H9 (cell line): ENCODE measurements at regions not wholly inside any gene's neighbourhood (a gene's known extent, or its start where the extent isn't known, plus 50 kb on each side); places are given as distances from the start of the nearest gene placed in this dataset.

Source experiments
- DNase-seq: peaks from one replicate; pipeline ENCODE4 v3.0.0-alpha.2; 2017
- H2AFZ ChIP-seq: one replicate; pipeline ENCODE4 v1.6.1; 2013; ENCODE audit warnings: mild to moderate bottlenecking, low read length, control low read depth, moderate library complexity
- H2AK5ac ChIP-seq: 2 replicates; pipeline ENCODE4 v1.6.1; 2013; ENCODE audit warnings: low read length, control low read depth, mixed read lengths; ENCODE audit not compliant: insufficient read length
- H2BK120ac ChIP-seq: one replicate; pipeline ENCODE4 v1.6.1; 2013; ENCODE audit warnings: low read depth, mild to moderate bottlenecking, low read length, control low read depth, inconsistent platforms; ENCODE audit not compliant: poor library complexity, severe bottlenecking
- H2BK12ac ChIP-seq: 2 replicates; pipeline ENCODE4 v1.6.1; 2013; ENCODE audit warnings: low read length, control low read depth, mixed read lengths, low read depth; ENCODE audit not compliant: insufficient read length
- H2BK15ac ChIP-seq: 2 replicates; pipeline ENCODE4 v1.6.1; 2013; ENCODE audit warnings: low read depth, low read length, control low read depth
- H2BK20ac ChIP-seq: one replicate; pipeline ENCODE4 v1.6.1; 2013; ENCODE audit warnings: low read depth, mild to moderate bottlenecking, low read length, control low read depth, inconsistent platforms; ENCODE audit not compliant: poor library complexity, severe bottlenecking
- H2BK5ac ChIP-seq: 2 replicates; pipeline ENCODE4 v1.6.1; 2013; ENCODE audit warnings: low read length, control low read depth, mixed read lengths; ENCODE audit not compliant: insufficient read length
- H3K14ac ChIP-seq: 2 replicates; pipeline ENCODE4 v1.6.1; 2013; ENCODE audit warnings: low read length, control low read depth; ENCODE audit not compliant: insufficient read depth
- H3K18ac ChIP-seq: 2 replicates; pipeline ENCODE4 v1.6.1; 2013; ENCODE audit warnings: low read depth, mild to moderate bottlenecking, mixed read lengths, low read length, control low read depth; ENCODE audit not compliant: insufficient read length
- H3K23ac ChIP-seq: 2 replicates; pipeline ENCODE4 v1.6.1; 2013; ENCODE audit warnings: low read length, control low read depth, mixed read lengths, low read depth; ENCODE audit not compliant: insufficient read length
- H3K23me2 ChIP-seq: 2 replicates; pipeline ENCODE4 v1.6.1; 2013; ENCODE audit warnings: low read depth, mild to moderate bottlenecking, mixed read lengths, low read length, control low read depth; ENCODE audit not compliant: insufficient read length, poor library complexity, severe bottlenecking
- H3K27ac ChIP-seq: 2 replicates; pipeline ENCODE4 v1.5.1; 2013; ENCODE audit warnings: low read length, control low read depth, mixed read lengths, low read depth; ENCODE audit not compliant: insufficient read length
- H3K27me3 ChIP-seq: 2 replicates; pipeline ENCODE4 v1.6.1; 2013; ENCODE audit warnings: low read length, control low read depth, inconsistent platforms; ENCODE audit not compliant: insufficient read depth
- H3K4ac ChIP-seq: 2 replicates; pipeline ENCODE4 v1.6.1; 2013; ENCODE audit warnings: low read depth, mild to moderate bottlenecking, control low read depth, inconsistent platforms, low read length, moderate library complexity
- H3K4me1 ChIP-seq: 2 replicates; pipeline ENCODE4 v1.6.1; 2013; ENCODE audit warnings: low read length, control low read depth, inconsistent platforms; ENCODE audit not compliant: insufficient read depth
- H3K4me2 ChIP-seq: 2 replicates; pipeline ENCODE4 v1.6.1; 2013; ENCODE audit warnings: low read length, control low read depth, mixed read lengths; ENCODE audit not compliant: insufficient read length, insufficient read depth
- H3K56ac ChIP-seq: 2 replicates; pipeline ENCODE4 v1.6.1; 2013; ENCODE audit warnings: low read depth, mild to moderate bottlenecking, mixed read lengths, low read length, control low read depth; ENCODE audit not compliant: insufficient read length
- H3K79me1 ChIP-seq: 2 replicates; pipeline ENCODE4 v1.6.1; 2013; ENCODE audit warnings: low read depth, mild to moderate bottlenecking, moderate library complexity, low read length, control low read depth, inconsistent platforms; ENCODE audit not compliant: insufficient read depth, poor library complexity, severe bottlenecking
- H3K79me2 ChIP-seq: 2 replicates; pipeline ENCODE4 v1.6.1; 2013; ENCODE audit warnings: low read length, control low read depth, inconsistent platforms; ENCODE audit not compliant: insufficient read depth
- H3K9ac ChIP-seq: 2 replicates; pipeline ENCODE4 v1.6.1; 2013; ENCODE audit warnings: low read length, control low read depth, mixed read lengths; ENCODE audit not compliant: insufficient read length; ENCODE audit errors: extremely low read depth
- H3K9me3 ChIP-seq: one replicate; pipeline ENCODE4 v1.6.1; 2013; ENCODE audit warnings: low read depth, low read length, inconsistent platforms; ENCODE audit not compliant: control insufficient read depth
- H3T11ph ChIP-seq: one replicate; pipeline ENCODE4 v1.6.1; 2013; ENCODE audit warnings: mild to moderate bottlenecking, low read length, control low read depth, inconsistent platforms
- H4K20me1 ChIP-seq: one replicate; pipeline ENCODE4 v1.6.1; 2013; ENCODE audit not compliant: control insufficient read depth, insufficient read length, insufficient read depth
- H4K5ac ChIP-seq: 2 replicates; pipeline ENCODE4 v1.6.1; 2013; ENCODE audit warnings: low read depth, mild to moderate bottlenecking, mixed read lengths, low read length, control low read depth; ENCODE audit not compliant: insufficient read length
- H4K8ac ChIP-seq: replicated peaks from 2 replicates; pipeline ENCODE4 v1.6.1; 2013; ENCODE audit warnings: low read length, control low read depth, mixed read lengths, low read depth; ENCODE audit not compliant: insufficient read length
- H4K91ac ChIP-seq: 2 replicates; pipeline ENCODE4 v1.6.1; 2013; ENCODE audit warnings: low read depth, mild to moderate bottlenecking, moderate library complexity, mixed read lengths, low read length, control low read depth; ENCODE audit not compliant: insufficient read length
- H3K27ac Mint-ChIP-seq, 3 experiments: 2 replicates in 2 of 3; 3 replicates in 1 of 3; pipeline ENCODE4 v1.8.0; 2020 to 2021; ENCODE audit warnings: mixed read lengths in 3 of 3, mild to moderate bottlenecking in 1 of 3, moderate library complexity in 1 of 3
- H3K27me3 Mint-ChIP-seq: 2 replicates; pipeline ENCODE4 v1.8.0; 2021; ENCODE audit warnings: low read depth, mild to moderate bottlenecking, moderate library complexity, mixed read lengths
- H3K36me3 Mint-ChIP-seq, 3 experiments: 2 replicates in 2 of 3; 3 replicates in 1 of 3; pipeline ENCODE4 v1.8.0; 2020 to 2021; ENCODE audit warnings: low read depth in 3 of 3, mixed read lengths in 3 of 3; ENCODE audit not compliant: insufficient read depth in 1 of 3
- H3K4me1 Mint-ChIP-seq, 2 experiments: 2 replicates each; pipeline ENCODE4 v1.8.0; 2020; ENCODE audit warnings: mixed read lengths in 2 of 2
- H3K4me3 Mint-ChIP-seq, 2 experiments: 2 replicates in 1 of 2; 3 replicates in 1 of 2; pipeline ENCODE4 v1.8.0; 2020 to 2021; ENCODE audit warnings: mild to moderate bottlenecking in 2 of 2, mixed read lengths in 2 of 2, moderate library complexity in 1 of 2
- H3K9me3 Mint-ChIP-seq, 2 experiments: 2 replicates in 1 of 2; 3 replicates in 1 of 2; pipeline ENCODE4 v1.8.0; 2020; ENCODE audit warnings: mild to moderate bottlenecking in 2 of 2, mixed read lengths in 2 of 2, moderate library complexity in 1 of 2
- CTCF ChIP-seq: fragments of 200-600 bp; sonication (generic); conservative IDR thresholded peaks from 3 replicates; pipeline ENCODE4 v1.8.0; 2021; ENCODE audit warnings: antibody characterized with exemption, mild to moderate bottlenecking
- WGBS: extraction: QIAGEN DNeasy Blood & Tissue Kit; methylation state at CpG from one replicate; pipeline ENCODE4 v1.1.7; 2013; ENCODE audit warnings: missing lambda C conversion rate, low lambda C conversion rate, mixed read lengths; ENCODE audit not compliant: insufficient read length; ENCODE audit errors: extremely low coverage; 5-methylcytosine and 5-hydroxymethylcytosine counted together

- no peak overlapping the region for H3K27ac Mint-ChIP-seq
- no peak overlapping the region for H3K18ac ChIP-seq
- H3T11ph ChIP-seq, result no peak overlapping the region
- H3K4me1 ChIP-seq, result no peaks in the 10 kb centered on the region; the same call in 1 of the 2 replicates
- H4K5ac ChIP-seq, result no peak overlapping the region
- H3K4me1 Mint-ChIP-seq, result peaks cover 3 to 6% of the 10 kb centered on the region in 2 experiments; a peak in 2 of 4 replicates
- no peak overlapping the region for H4K91ac ChIP-seq
- no peaks in the 10 kb centered on the region for H3K79me1 ChIP-seq
- H3K27me3 ChIP-seq, result no peaks in the 10 kb centered on the region
- no peak overlapping the region for H2BK20ac ChIP-seq
- H2AK5ac ChIP-seq, result no peak overlapping the region
- H2BK12ac ChIP-seq, result no peak overlapping the region
- no peak for TF ChIP-seq CTCF
- no peak overlapping the region for H3K27ac ChIP-seq
- H4K20me1 ChIP-seq, result no peaks in the 10 kb centered on the region
- H3K9me3 ChIP-seq, result no peaks in the 10 kb centered on the region
- H3K14ac ChIP-seq, result no peak overlapping the region
- H3K36me3 Mint-ChIP-seq, result no peaks in the 10 kb centered on the region
- no peak overlapping the region for H2AFZ ChIP-seq
- no peak overlapping the region for H3K56ac ChIP-seq
- no peak overlapping the region for H3K4ac ChIP-seq
- H3K9ac ChIP-seq, result no peak overlapping the region
- H3K23me2 ChIP-seq, result no peaks in the 10 kb centered on the region
- peaks cover 1% of the 10 kb centered on the region; the same call in 1 of the 2 replicates for H3K27me3 Mint-ChIP-seq
- no peaks in the 10 kb centered on the region for H3K9me3 Mint-ChIP-seq
- no peak overlapping the region for H3K23ac ChIP-seq
- no peak overlapping the region for H2BK15ac ChIP-seq
- no peak overlapping the region for H3K4me2 ChIP-seq
- no peak overlapping the region for H3K4me3 Mint-ChIP-seq
- no CpG with 5 or more reads among the region's 6 CpGs for WGBS
- DNase-seq, result no peak
- no peak overlapping the region for H2BK5ac ChIP-seq
- no peaks in the 10 kb centered on the region for H3K79me2 ChIP-seq
- H4K8ac ChIP-seq, result no peak overlapping the region
- H2BK120ac ChIP-seq, result no peak overlapping the region
Measured at GRCh38 chr1:59026472-59026948, 242.7 kb upstream of the JUN start.
